ENCODE measurements at regions not wholly inside any gene's neighbourhood (a gene's known extent, or its start where the extent isn't known, plus 50 kb on each side); places are given as distances from the start of the nearest gene placed in this dataset.

GRCh38 chr7:85424298-85424697 is 237.4 kb upstream of the SEMA3D start:
- H3K27ac ChIP-seq (ENCODE audit: control insufficient read depth, insufficient read depth, low read length) = no peak overlapping the region
- no peaks in the 10 kb centered on the region for H3K4me1 ChIP-seq (ENCODE audit: control insufficient read depth, extremely low read depth, insufficient read depth, low read length)
- H3K9ac ChIP-seq (ENCODE audit: control insufficient read depth, extremely low read depth, insufficient read depth, low read length) = no peak overlapping the region
- no peak overlapping the region for H3K4me2 ChIP-seq (ENCODE audit: control insufficient read depth, extremely low read depth, insufficient read depth, low read depth, low read length)
- FAIRE-seq (no peak), DNase-seq (ENCODE audit: low read depth, low spot score) (no peak)
- no peak overlapping the region for H3K4me3 ChIP-seq (ENCODE audit: control insufficient read depth in 2 of 3, extremely low read depth in 1 of 3, insufficient read depth in 2 of 3, low read depth in 1 of 3, low read length in 3 of 3)
- H3K36me3 ChIP-seq (ENCODE audit: control insufficient read depth in 2 of 2, extremely low read depth in 1 of 2, insufficient read depth in 2 of 2, low read length in 2 of 2) = no peaks in the 10 kb centered on the region
- no peaks in the 10 kb centered on the region for H3K9me3 ChIP-seq (ENCODE audit: control insufficient read depth, low read depth, low read length)
- dilution Hi-C loops (cut with MboI; ENCODE audit: extremely low pct_ligation_motif_present, low sequenced_read_pairs) = no loop called here
- H4K20me1 ChIP-seq (ENCODE audit: control insufficient read depth, extremely low read depth, insufficient read depth, low read length) = no peaks in the 10 kb centered on the region
- no peaks in the 10 kb centered on the region for H3K79me2 ChIP-seq (ENCODE audit: control insufficient read depth, insufficient read depth, low read length)
- H3K27me3 ChIP-seq (ENCODE audit: control insufficient read depth, extremely low read depth, insufficient read depth, low read length) = no peaks in the 10 kb centered on the region
- no peaks in the 10 kb centered on the region for H3K9me1 ChIP-seq (ENCODE audit: control insufficient read depth, extremely low read depth, insufficient read depth, low read length)
- TF ChIP-seq EZH2 (IDR thresholded peaks at IDR 0.05; ENCODE audit: low read length) = no peak
- no peak overlapping the region for H2AFZ ChIP-seq (ENCODE audit: control insufficient read depth, low read length)

DNA sequence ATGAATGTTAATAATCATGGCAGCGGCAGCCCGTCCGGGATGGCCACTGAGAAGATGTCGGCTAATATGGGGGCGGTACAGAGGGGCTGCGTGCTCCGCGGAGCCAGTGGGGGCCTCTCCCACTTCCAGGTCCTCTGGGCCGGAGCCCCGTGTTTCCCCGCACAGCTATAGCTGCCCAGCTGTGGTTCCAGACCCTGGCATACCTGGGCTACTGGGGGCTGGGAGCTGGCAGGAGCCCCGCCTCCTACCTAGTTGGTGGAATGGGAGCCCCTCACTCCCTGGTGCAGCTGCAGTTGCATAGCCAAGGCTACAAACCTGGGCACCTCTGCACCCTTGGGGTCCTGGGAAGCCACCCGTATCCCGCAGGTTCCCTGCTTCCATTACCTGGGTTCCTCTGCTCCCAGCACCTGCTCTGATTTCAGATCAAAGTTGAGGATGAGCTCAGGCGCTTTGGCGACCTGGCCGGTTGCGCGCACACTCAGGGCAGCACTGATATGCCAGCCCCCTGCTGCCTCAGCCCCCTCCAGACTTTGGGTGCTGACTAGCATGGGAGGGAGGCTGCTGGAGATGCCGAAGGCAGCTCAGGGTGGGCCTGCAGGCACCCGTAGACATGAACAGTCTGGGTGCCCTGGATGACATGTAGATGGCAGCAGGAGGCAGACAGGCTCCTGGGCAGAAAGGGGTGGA is 236.5 kb upstream of the SEMA3D start:
- dilution Hi-C loops (cut with MboI; ENCODE audit: extremely low pct_ligation_motif_present, low sequenced_read_pairs) = no loop called here
- no peak for TF ChIP-seq EZH2 (IDR thresholded peaks at IDR 0.05; ENCODE audit: low read length)
- TF ChIP-seq CTCF (optimal IDR thresholded peaks at IDR 0.05 in 1 of 3, IDR thresholded peaks at IDR 0.05 in 1 of 3, conservative IDR thresholded peaks at IDR 0.05 in 1 of 3; ENCODE audit: extremely low read depth in 1 of 3, insufficient read depth in 2 of 3, low read length in 3 of 3) = no peak

DNA sequence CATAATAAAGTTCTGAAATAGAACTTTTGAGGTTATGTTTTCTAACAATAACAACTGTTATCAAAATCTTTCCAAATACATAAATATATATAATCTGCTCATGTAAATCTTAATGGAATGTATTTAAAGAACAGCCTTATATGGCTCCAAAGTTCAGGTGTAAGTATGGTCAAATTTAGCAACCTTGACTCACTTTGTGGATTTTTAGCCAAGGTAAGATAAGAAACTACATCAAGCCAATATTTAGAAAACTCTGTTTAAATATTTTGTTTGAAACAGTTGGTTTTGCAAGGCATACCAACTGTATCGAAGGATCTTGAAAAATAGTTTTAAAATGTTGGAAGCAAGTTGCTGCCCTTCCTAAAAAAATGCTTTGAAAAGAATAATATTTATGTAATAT is 228.9 kb upstream of the SEMA3D start:
- Histone ChIP-seq H3K4me1 (ENCODE audit: control insufficient read depth, extremely low read depth, insufficient read depth, low read length) (no peaks in the 10 kb centered on the region), H3K9ac (ENCODE audit: control insufficient read depth, extremely low read depth, insufficient read depth, low read length) (no peak overlapping the region), H3K4me3 (ENCODE audit: control insufficient read depth in 2 of 3, extremely low read depth in 1 of 3, insufficient read depth in 2 of 3, low read depth in 1 of 3, low read length in 3 of 3) (no peak overlapping the region), H3K9me1 (ENCODE audit: control insufficient read depth, extremely low read depth, insufficient read depth, low read length) (no peaks in the 10 kb centered on the region), H2AFZ (ENCODE audit: control insufficient read depth, low read length) (no peak overlapping the region), H3K4me2 (ENCODE audit: control insufficient read depth, extremely low read depth, insufficient read depth, low read depth, low read length) (no peak overlapping the region), H3K36me3 (ENCODE audit: control insufficient read depth in 2 of 2, extremely low read depth in 1 of 2, insufficient read depth in 2 of 2, low read length in 2 of 2) (no peaks in the 10 kb centered on the region), H3K9me3 (ENCODE audit: control insufficient read depth, low read depth, low read length) (no peaks in the 10 kb centered on the region), H4K20me1 (ENCODE audit: control insufficient read depth, extremely low read depth, insufficient read depth, low read length) (no peaks in the 10 kb centered on the region), H3K27ac (ENCODE audit: control insufficient read depth, insufficient read depth, low read length) (no peak overlapping the region), H3K79me2 (ENCODE audit: control insufficient read depth, insufficient read depth, low read length) (no peaks in the 10 kb centered on the region), H3K27me3 (ENCODE audit: control insufficient read depth, extremely low read depth, insufficient read depth, low read length) (no peaks in the 10 kb centered on the region)
- DNase-seq (ENCODE audit: low read depth, low spot score) (no peak), FAIRE-seq (no peak)
- TF ChIP-seq EZH2 (IDR thresholded peaks at IDR 0.05; ENCODE audit: low read length) = no peak
- no peak for TF ChIP-seq CTCF (optimal IDR thresholded peaks at IDR 0.05 in 1 of 3, IDR thresholded peaks at IDR 0.05 in 1 of 3, conservative IDR thresholded peaks at IDR 0.05 in 1 of 3; ENCODE audit: extremely low read depth in 1 of 3, insufficient read depth in 2 of 3, low read length in 3 of 3)
- dilution Hi-C loops (cut with MboI; ENCODE audit: extremely low pct_ligation_motif_present, low sequenced_read_pairs) = no loop called here

More for the DNA sequence above, 236.5 kb upstream of the SEMA3D start:
- FAIRE-seq (no peak), DNase-seq (ENCODE audit: low read depth, low spot score) (no peak)
- no peak overlapping the region for H3K9ac ChIP-seq (ENCODE audit: control insufficient read depth, extremely low read depth, insufficient read depth, low read length)
- no peak overlapping the region for H3K27ac ChIP-seq (ENCODE audit: control insufficient read depth, insufficient read depth, low read length)
- H3K4me3 ChIP-seq (ENCODE audit: control insufficient read depth in 2 of 3, extremely low read depth in 1 of 3, insufficient read depth in 2 of 3, low read depth in 1 of 3, low read length in 3 of 3) = no peak overlapping the region
- no peaks in the 10 kb centered on the region for H4K20me1 ChIP-seq (ENCODE audit: control insufficient read depth, extremely low read depth, insufficient read depth, low read length)
- H3K36me3 ChIP-seq (ENCODE audit: control insufficient read depth in 2 of 2, extremely low read depth in 1 of 2, insufficient read depth in 2 of 2, low read length in 2 of 2) = no peaks in the 10 kb centered on the region
- H3K79me2 ChIP-seq (ENCODE audit: control insufficient read depth, insufficient read depth, low read length) = no peaks in the 10 kb centered on the region
- H3K4me2 ChIP-seq (ENCODE audit: control insufficient read depth, extremely low read depth, insufficient read depth, low read depth, low read length) = no peak overlapping the region
- H2AFZ ChIP-seq (ENCODE audit: control insufficient read depth, low read length) = no peak overlapping the region
- H3K9me3 ChIP-seq (ENCODE audit: control insufficient read depth, low read depth, low read length) = no peaks in the 10 kb centered on the region
- H3K9me1 ChIP-seq (ENCODE audit: control insufficient read depth, extremely low read depth, insufficient read depth, low read length) = no peaks in the 10 kb centered on the region
- H3K4me1 ChIP-seq (ENCODE audit: control insufficient read depth, extremely low read depth, insufficient read depth, low read length) = no peaks in the 10 kb centered on the region
- no peaks in the 10 kb centered on the region for H3K27me3 ChIP-seq (ENCODE audit: control insufficient read depth, extremely low read depth, insufficient read depth, low read length)

Measured in keratinocyte (primary cell).